Neural progenitor cell (in vitro differentiated cells): ENCODE measurements at regions not wholly inside any gene's neighbourhood (a gene's known extent, or its start where the extent isn't known, plus 50 kb on each side); places are given as distances from the start of the nearest gene placed in this dataset.
"Not testable (repeated sequence)": the region's sequence is repeated elsewhere in the genome, so short reads cannot be mapped to it uniquely, and the experiment has no call there.

Experiments
- DNase-seq: peaks from one replicate; pipeline ENCODE4 v3.0.0-alpha.2; 2016; ENCODE audit warnings: low spot score
- H2AFZ ChIP-seq: fragments of 200-600 bp; sonication (generic); replicated peaks from 2 replicates; pipeline ENCODE4 v1.6.1; 2016; ENCODE audit warnings: antibody characterized with exemption
- H3F3A ChIP-seq: fragments of 200-600 bp; sonication (generic); 2 replicates; pipeline ENCODE4 v1.6.1; 2016; ENCODE audit warnings: antibody characterized with exemption, low read depth
- H3K27ac ChIP-seq: fragments of 200-600 bp; sonication (generic); 2 replicates; pipeline ENCODE4 v1.5.1; 2016; ENCODE audit warnings: mild to moderate bottlenecking
- H3K27me3 ChIP-seq: fragments of 200-600 bp; sonication (generic); 2 replicates; pipeline ENCODE4 v1.6.1; 2016; ENCODE audit warnings: mild to moderate bottlenecking, moderate library complexity
- H3K36me3 ChIP-seq: fragments of 200-600 bp; sonication (generic); 2 replicates; pipeline ENCODE4 v1.5.1; 2016
- H3K4me1 ChIP-seq: fragments of 200-600 bp; sonication (generic); 2 replicates; pipeline ENCODE4 v1.6.1; 2016; ENCODE audit warnings: mixed run types
- H3K4me2 ChIP-seq: fragments of 200-600 bp; sonication (generic); 2 replicates; pipeline ENCODE4 v1.6.1; 2016
- H3K4me3 ChIP-seq: fragments of 200-600 bp; sonication (generic); 2 replicates; pipeline ENCODE4 v1.5.1; 2016
- H3K79me2 ChIP-seq: fragments of 200-600 bp; sonication (generic); 2 replicates; pipeline ENCODE4 v1.6.1; 2016; ENCODE audit warnings: low read depth
- H3K9ac ChIP-seq: fragments of 200-600 bp; sonication (generic); 2 replicates; pipeline ENCODE4 v1.6.1; 2016
- H3K9me3 ChIP-seq: fragments of 200-600 bp; sonication (generic); 2 replicates; pipeline ENCODE4 v1.5.1; 2016; ENCODE audit warnings: low read depth
- H4K20me1 ChIP-seq: fragments of 200-600 bp; sonication (generic); 2 replicates; pipeline ENCODE4 v1.6.1; 2016; ENCODE audit warnings: low read depth
- H3K27ac Mint-ChIP-seq: 3 replicates; pipeline ENCODE4 v1.8.0; 2021; ENCODE audit warnings: mixed read lengths
- H3K27me3 Mint-ChIP-seq: 2 replicates; pipeline ENCODE4 v1.8.0; 2022; ENCODE audit warnings: low read depth, mild to moderate bottlenecking, inconsistent platforms, moderate library complexity, mixed read lengths; ENCODE audit not compliant: insufficient read depth
- H3K36me3 Mint-ChIP-seq: 3 replicates; pipeline ENCODE4 v1.8.0; 2021; ENCODE audit warnings: mixed read lengths
- H3K4me1 Mint-ChIP-seq: 3 replicates; pipeline ENCODE4 v1.8.0; 2021; ENCODE audit warnings: mixed read lengths
- H3K4me3 Mint-ChIP-seq: 3 replicates; pipeline ENCODE4 v1.8.0; 2021; ENCODE audit warnings: mild to moderate bottlenecking, moderate library complexity, mixed read lengths
- H3K9me3 Mint-ChIP-seq: 3 replicates; pipeline ENCODE4 v1.8.0; 2020; ENCODE audit warnings: mixed read lengths
- EZH2 ChIP-seq: fragments of 200-600 bp; sonication (generic); IDR thresholded peaks from 2 replicates; pipeline ENCODE4 v1.6.1; 2017; ENCODE audit warnings: antibody characterized with exemption, mild to moderate bottlenecking, moderate library complexity
- EZH2phosphoT487 ChIP-seq: fragments of 200-600 bp; sonication (generic); IDR thresholded peaks from 2 replicates; pipeline ENCODE4 v1.6.1; 2017; ENCODE audit warnings: antibody characterized with exemption
- TF ChIP-seq, protein P1 (sequence below): fragments of 200-600 bp; sonication (generic); IDR thresholded peaks from 2 replicates; pipeline ENCODE4 v1.5.1; 2017; ENCODE audit warnings: antibody characterized with exemption, mild to moderate bottlenecking

DNA sequence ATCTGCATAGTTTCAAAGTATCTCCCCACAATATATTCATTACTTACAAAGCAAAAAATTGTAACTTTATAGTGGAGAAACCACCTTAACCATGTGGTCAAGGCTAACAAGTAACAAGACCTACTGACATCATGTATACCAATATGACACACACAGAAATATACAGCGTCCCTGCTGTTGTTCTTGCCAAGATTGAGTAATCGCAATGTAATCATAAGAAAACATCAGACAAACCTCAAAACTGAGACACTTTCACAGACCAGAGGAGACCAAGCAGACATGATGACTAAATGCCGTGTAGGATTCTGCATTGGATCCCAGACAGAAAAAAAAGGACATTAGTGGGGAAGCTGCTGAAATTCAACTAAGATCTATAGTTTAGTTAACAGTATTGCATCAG is 123.0 kb downstream of the ACAA2 start:
- H3K27ac Mint-ChIP-seq, result no peak overlapping the region
- H3K27ac ChIP-seq, result no peak overlapping the region

DNA sequence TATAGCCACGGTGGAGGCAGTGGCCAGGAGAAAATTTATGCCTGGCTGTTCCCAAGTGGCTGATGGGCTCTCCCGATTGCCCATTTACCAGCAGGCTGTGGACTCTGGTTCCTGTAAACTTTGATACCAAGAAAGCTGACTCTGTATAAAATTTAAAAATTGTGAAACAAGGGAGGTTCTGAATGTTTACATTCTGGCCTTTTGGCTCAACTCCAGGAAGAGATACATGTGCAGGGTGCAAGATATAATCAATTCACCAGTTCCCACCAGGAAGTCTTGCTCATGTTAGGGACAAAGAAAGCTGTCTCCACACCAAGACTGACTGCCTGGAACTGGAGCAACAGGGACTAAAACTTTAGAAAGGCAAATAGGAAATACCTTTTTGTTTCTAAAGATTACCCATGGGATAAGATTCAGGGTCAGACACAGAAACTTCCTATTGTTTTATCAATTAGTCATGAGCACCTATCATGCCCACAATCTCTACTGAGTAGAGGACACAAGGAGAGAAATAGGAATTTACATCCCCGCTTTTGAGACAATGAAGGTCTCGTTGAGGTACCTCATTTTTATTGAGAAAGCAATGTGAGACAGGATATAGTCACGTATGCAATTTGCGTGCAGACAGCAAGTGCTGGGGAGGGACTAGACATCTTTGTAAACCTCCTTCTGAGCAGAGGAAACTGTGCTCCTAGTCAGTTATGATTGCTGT is 123.5 kb downstream of the LIPG start:
- Mint-ChIP-seq H3K27ac (no peak overlapping the region), H3K4me3 (no peak overlapping the region), H3K4me1 (peaks cover 5% of the 10 kb centered on the region), H3K36me3 (no peaks in the 10 kb centered on the region), H3K27me3 (peaks cover 6% of the 10 kb centered on the region), H3K9me3 (peaks cover 2% of the 10 kb centered on the region)
- Histone ChIP-seq H3K36me3 (no peaks in the 10 kb centered on the region), H3K4me2 (no peak overlapping the region), H3K27ac (no peak overlapping the region), H3K9ac (no peak overlapping the region), H3K79me2 (no peaks in the 10 kb centered on the region), H3K27me3 (no peaks in the 10 kb centered on the region), H3F3A (no peaks in the 10 kb centered on the region), H4K20me1 (no peaks in the 10 kb centered on the region), H2AFZ (peak overlapping the region; percentile 58), H3K4me1 (no peaks in the 10 kb centered on the region), H3K9me3 (no peaks in the 10 kb centered on the region), H3K4me3 (no peak overlapping the region)
- no peak for DNase-seq
- TF ChIP-seq, protein P1, sequence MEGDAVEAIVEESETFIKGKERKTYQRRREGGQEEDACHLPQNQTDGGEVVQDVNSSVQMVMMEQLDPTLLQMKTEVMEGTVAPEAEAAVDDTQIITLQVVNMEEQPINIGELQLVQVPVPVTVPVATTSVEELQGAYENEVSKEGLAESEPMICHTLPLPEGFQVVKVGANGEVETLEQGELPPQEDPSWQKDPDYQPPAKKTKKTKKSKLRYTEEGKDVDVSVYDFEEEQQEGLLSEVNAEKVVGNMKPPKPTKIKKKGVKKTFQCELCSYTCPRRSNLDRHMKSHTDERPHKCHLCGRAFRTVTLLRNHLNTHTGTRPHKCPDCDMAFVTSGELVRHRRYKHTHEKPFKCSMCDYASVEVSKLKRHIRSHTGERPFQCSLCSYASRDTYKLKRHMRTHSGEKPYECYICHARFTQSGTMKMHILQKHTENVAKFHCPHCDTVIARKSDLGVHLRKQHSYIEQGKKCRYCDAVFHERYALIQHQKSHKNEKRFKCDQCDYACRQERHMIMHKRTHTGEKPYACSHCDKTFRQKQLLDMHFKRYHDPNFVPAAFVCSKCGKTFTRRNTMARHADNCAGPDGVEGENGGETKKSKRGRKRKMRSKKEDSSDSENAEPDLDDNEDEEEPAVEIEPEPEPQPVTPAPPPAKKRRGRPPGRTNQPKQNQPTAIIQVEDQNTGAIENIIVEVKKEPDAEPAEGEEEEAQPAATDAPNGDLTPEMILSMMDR, result no peak
- TF ChIP-seq EZH2phosphoT487 (no peak), EZH2 (no peak)

More for the DNA sequence above, 123.0 kb downstream of the ACAA2 start:
- Histone ChIP-seq H3F3A (no peaks in the 10 kb centered on the region), H3K9me3 (no peaks in the 10 kb centered on the region), H3K4me3 (no peak overlapping the region), H3K36me3 (no peaks in the 10 kb centered on the region), H3K27me3 (no peaks in the 10 kb centered on the region), H3K4me1 (no peaks in the 10 kb centered on the region), H3K79me2 (no peaks in the 10 kb centered on the region), H3K4me2 (no peak overlapping the region), H4K20me1 (no peaks in the 10 kb centered on the region), H3K9ac (no peak overlapping the region), H2AFZ (no peak overlapping the region)
- TF ChIP-seq, protein P1, result no peak
- TF ChIP-seq EZH2 (no peak), EZH2phosphoT487 (no peak)
- Mint-ChIP-seq H3K36me3 (no peaks in the 10 kb centered on the region), H3K4me1 (peaks cover 23% of the 10 kb centered on the region), H3K27me3 (peaks cover 6% of the 10 kb centered on the region), H3K4me3 (no peak overlapping the region), H3K9me3 (peaks cover 4% of the 10 kb centered on the region)
- no peak for DNase-seq

DNA sequence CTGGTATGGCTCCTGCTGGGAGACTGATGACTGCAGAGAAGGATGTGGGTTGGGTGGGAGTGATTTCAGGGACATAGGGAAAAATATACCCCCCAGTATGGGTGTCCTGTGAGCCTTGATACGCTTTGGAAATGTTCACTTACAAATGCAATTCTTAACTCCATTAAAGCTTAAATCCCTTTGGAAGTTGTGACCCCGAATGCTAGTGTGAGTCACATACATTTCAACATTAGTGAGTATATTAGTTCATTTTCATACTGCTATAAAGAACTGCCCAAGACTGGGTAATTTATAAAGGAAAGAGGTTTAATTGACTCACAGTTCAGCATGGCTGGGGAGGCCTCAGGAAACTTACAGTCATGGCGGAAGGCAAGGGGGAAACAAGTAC is 120.9 kb downstream of the LIPG start:
- H3K27me3 ChIP-seq, H3K27ac ChIP-seq: not testable (repeated sequence)

DNA sequence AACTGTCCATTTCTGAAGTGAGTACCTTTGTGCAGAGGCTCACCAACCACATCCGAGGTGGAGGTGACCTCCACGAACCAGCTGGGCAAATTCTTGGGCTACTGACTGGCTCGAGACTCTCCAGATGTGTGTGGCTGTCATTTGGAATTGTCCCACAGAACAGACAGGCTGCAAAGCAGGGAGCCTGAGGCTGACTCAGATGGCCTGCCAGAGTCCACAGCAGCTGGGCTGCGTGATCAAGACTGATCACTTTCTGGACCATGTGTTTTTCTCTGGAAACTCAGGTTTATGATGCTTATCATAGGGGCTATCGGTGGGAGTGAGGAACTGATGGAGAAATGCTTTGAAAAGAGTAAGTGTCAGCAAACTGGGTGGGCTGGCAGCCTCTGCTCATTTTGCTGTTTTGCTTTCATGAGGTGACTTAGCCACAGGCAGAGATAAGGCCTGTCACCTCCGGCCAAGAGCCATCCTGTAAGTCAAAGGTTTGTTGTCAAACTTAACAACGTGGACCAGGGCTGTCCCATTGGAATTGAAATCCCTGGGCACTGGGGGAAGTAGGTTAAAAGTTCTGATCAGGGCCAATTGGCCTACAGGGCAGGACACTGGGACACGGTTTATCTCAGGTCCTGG is 120.4 kb downstream of the LIPG start:
- H2AFZ ChIP-seq, result no peak overlapping the region
- Mint-ChIP-seq H3K27me3 (peaks cover 7% of the 10 kb centered on the region), H3K4me1 (peaks cover 21% of the 10 kb centered on the region), H3K9me3 (peaks cover 2% of the 10 kb centered on the region), H3K27ac (no peak overlapping the region), H3K4me3 (no peak overlapping the region), H3K36me3 (no peaks in the 10 kb centered on the region)
- no peak for DNase-seq
- H3F3A ChIP-seq, result no peaks in the 10 kb centered on the region
- H3K27me3 ChIP-seq, result no peaks in the 10 kb centered on the region
- TF ChIP-seq EZH2phosphoT487, result no peak
- TF ChIP-seq, protein P1, result no peak
- H4K20me1 ChIP-seq, result no peaks in the 10 kb centered on the region
- H3K4me3 ChIP-seq, result no peak overlapping the region
- no peak overlapping the region for H3K9ac ChIP-seq
- H3K27ac ChIP-seq, result no peak overlapping the region
- no peaks in the 10 kb centered on the region for H3K36me3 ChIP-seq
- H3K79me2 ChIP-seq, result no peaks in the 10 kb centered on the region
- H3K4me1 ChIP-seq, result no peaks in the 10 kb centered on the region
- H3K9me3 ChIP-seq, result no peaks in the 10 kb centered on the region
- H3K4me2 ChIP-seq, result no peak overlapping the region

More for the DNA sequence above, 120.9 kb downstream of the LIPG start:
- not testable (repeated sequence) for H3K4me1 ChIP-seq, H2AFZ ChIP-seq, H3K9me3 Mint-ChIP-seq, H3K4me3 ChIP-seq, H3F3A ChIP-seq, DNase-seq, H3K27me3 Mint-ChIP-seq, H3K36me3 Mint-ChIP-seq, H3K9ac ChIP-seq, H3K9me3 ChIP-seq, H3K79me2 ChIP-seq, H3K36me3 ChIP-seq, H3K27ac Mint-ChIP-seq, H4K20me1 ChIP-seq, H3K4me2 ChIP-seq, H3K4me3 Mint-ChIP-seq
- H3K4me1 Mint-ChIP-seq, result peaks cover 16% of the 10 kb centered on the region
